ENCODE measurements at regions not wholly inside any gene's neighbourhood (a gene's known extent, or its start where the extent isn't known, plus 50 kb on each side); places are given as distances from the start of the nearest gene placed in this dataset.

DNA sequence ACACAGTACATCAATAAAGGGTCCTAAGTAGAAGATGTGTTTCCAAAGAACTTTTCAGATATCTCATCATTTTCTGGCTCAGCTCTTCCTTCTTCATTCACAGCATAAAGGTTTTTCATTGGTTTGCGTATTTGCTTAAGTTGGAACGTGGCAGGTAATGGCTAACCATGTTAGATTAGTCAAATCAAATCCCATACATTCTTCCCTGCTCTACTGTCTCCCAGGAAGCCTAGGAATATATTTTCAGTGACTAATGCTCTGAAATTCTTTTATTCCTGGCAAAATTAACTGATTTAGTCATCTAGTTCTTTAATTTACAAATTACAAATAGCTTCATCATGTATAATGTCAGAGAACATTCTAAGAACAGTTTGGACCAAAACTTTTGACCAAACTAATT is 99.6 kb upstream of the TMEM161B start:
- WGBS, result 82% methylated on average over 2 of the region's 2 CpGs
- H3K4me3 ChIP-seq (ENCODE audit: low read depth in 1 of 3, low read length in 3 of 3), result no peak overlapping the region
- DNase-seq (ENCODE audit: low spot score), result no peak
- no peak overlapping the region for H3K9ac ChIP-seq (ENCODE audit: low read depth in 1 of 2, low read length in 2 of 2)
- H3K27ac ChIP-seq (ENCODE audit: low read depth in 1 of 2, low read length in 2 of 2), result no peak overlapping the region
- no peaks in the 10 kb centered on the region for H3K27me3 ChIP-seq (ENCODE audit: control insufficient read depth in 4 of 4, insufficient read depth in 4 of 4, low read length in 3 of 4)
- TF ChIP-seq RAD21 (IDR thresholded peaks at IDR 0.05) (no peak), GABPA (IDR thresholded peaks at IDR 0.05 in 1 of 2, conservative IDR thresholded peaks at IDR 0.05 in 1 of 2) (no peak)
- TF ChIP-seq, protein P1, sequence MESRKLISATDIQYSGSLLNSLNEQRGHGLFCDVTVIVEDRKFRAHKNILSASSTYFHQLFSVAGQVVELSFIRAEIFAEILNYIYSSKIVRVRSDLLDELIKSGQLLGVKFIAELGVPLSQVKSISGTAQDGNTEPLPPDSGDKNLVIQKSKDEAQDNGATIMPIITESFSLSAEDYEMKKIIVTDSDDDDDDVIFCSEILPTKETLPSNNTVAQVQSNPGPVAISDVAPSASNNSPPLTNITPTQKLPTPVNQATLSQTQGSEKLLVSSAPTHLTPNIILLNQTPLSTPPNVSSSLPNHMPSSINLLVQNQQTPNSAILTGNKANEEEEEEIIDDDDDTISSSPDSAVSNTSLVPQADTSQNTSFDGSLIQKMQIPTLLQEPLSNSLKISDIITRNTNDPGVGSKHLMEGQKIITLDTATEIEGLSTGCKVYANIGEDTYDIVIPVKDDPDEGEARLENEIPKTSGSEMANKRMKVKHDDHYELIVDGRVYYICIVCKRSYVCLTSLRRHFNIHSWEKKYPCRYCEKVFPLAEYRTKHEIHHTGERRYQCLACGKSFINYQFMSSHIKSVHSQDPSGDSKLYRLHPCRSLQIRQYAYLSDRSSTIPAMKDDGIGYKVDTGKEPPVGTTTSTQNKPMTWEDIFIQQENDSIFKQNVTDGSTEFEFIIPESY (IDR thresholded peaks at IDR 0.05), result no peak
- H3K9me3 ChIP-seq (ENCODE audit: control insufficient read depth in 4 of 4, low read length in 3 of 4), result no peaks in the 10 kb centered on the region
- H3K4me1 ChIP-seq (ENCODE audit: control insufficient read depth in 4 of 4, insufficient read depth in 4 of 4, low read length in 3 of 4), result no peaks in the 10 kb centered on the region
- H3K36me3 ChIP-seq (ENCODE audit: control insufficient read depth in 4 of 4, insufficient read depth in 3 of 4, low read depth in 1 of 4, low read length in 3 of 4), result no peaks in the 10 kb centered on the region

GRCh38 chr5:88364991-88365390 is 96.3 kb upstream of the TMEM161B start:
- TF ChIP-seq REST (IDR thresholded peaks at IDR 0.05) (no peak), FOXA2 (IDR thresholded peaks at IDR 0.05) (no peak), GABPA (IDR thresholded peaks at IDR 0.05 in 1 of 2, conservative IDR thresholded peaks at IDR 0.05 in 1 of 2) (no peak), NR2F2 (IDR thresholded peaks at IDR 0.05) (no peak), CTCF (IDR thresholded peaks at IDR 0.05; ENCODE audit: low read depth, low read length, missing input control) (no peak), MAX (IDR thresholded peaks at IDR 0.05) (no peak), YY1 (IDR thresholded peaks at IDR 0.05) (no peak), TAF1 (conservative IDR thresholded peaks at IDR 0.05) (no peak), HNF4A (conservative IDR thresholded peaks at IDR 0.05) (no peak), RAD21 (IDR thresholded peaks at IDR 0.05) (no peak), HNF4G (IDR thresholded peaks at IDR 0.05) (no peak), SP1 (IDR thresholded peaks at IDR 0.05) (no peak)
- TF ChIP-seq, protein P1 (IDR thresholded peaks at IDR 0.05), result no peak
- no peak overlapping the region for H3K9ac ChIP-seq (ENCODE audit: low read depth in 1 of 2, low read length in 2 of 2)
- no peak for DNase-seq (ENCODE audit: low spot score)
- H3K27me3 ChIP-seq (ENCODE audit: control insufficient read depth in 4 of 4, insufficient read depth in 4 of 4, low read length in 3 of 4), result no peaks in the 10 kb centered on the region
- no peak overlapping the region for H3K27ac ChIP-seq (ENCODE audit: low read depth in 1 of 2, low read length in 2 of 2)
- no peak overlapping the region for H3K4me3 ChIP-seq (ENCODE audit: low read depth in 1 of 3, low read length in 3 of 3)
- no peaks in the 10 kb centered on the region for H3K36me3 ChIP-seq (ENCODE audit: control insufficient read depth in 4 of 4, insufficient read depth in 3 of 4, low read depth in 1 of 4, low read length in 3 of 4)
- WGBS, result 80% methylated on average over 4 of the region's 4 CpGs
- H3K9me3 ChIP-seq (ENCODE audit: control insufficient read depth in 4 of 4, low read length in 3 of 4), result no peaks in the 10 kb centered on the region
- no peaks in the 10 kb centered on the region for H3K4me1 ChIP-seq (ENCODE audit: control insufficient read depth in 4 of 4, insufficient read depth in 4 of 4, low read length in 3 of 4)
